HepG2 (cell line): ENCODE measurements at regions not wholly inside any gene's neighbourhood (a gene's known extent, or its start where the extent isn't known, plus 50 kb on each side); places are given as distances from the start of the nearest gene placed in this dataset.

Experiments
- ARID4A ChIP-seq: sonication (generic); formaldehyde crosslinking; IDR thresholded peaks from 2 replicates; pipeline ENCODE4 v1.5.0; 2020; ENCODE audit warnings: mild to moderate bottlenecking, missing genetic modification reagents, borderline replicate concordance
- ATM ChIP-seq: fragments of 450-650 bp; IDR thresholded peaks from 2 replicates; pipeline ENCODE4 v1.7.1; 2017; ENCODE audit warnings: mild to moderate bottlenecking, borderline replicate concordance
- CBX2 ChIP-seq, 2 experiments: fragments of 200-600 bp in 1 of 2; sonication (generic); formaldehyde crosslinking in 1 of 2; IDR thresholded peaks; 2 replicates each; pipeline versions ENCODE4 v1.7.0 to v1.8.1; 2018 to 2022; ENCODE audit warnings: low read depth in 2 of 2, low read length in 1 of 2, mild to moderate bottlenecking in 1 of 2, missing genetic modification reagents in 1 of 2
- CREM ChIP-seq, 2 experiments: sonication (generic) in 1 of 2; formaldehyde crosslinking in 1 of 2; IDR thresholded peaks; 2 replicates each; pipeline versions ENCODE4 v1.4.0 to v1.6.1; 2016 to 2020; ENCODE audit warnings: antibody characterized with exemption in 1 of 2, mild to moderate bottlenecking in 1 of 2, missing genetic modification reagents in 1 of 2
- FOXA1 ChIP-seq, 2 experiments: fragments of 450-650 bp in 1 of 2; sonication (generic) in 1 of 2; formaldehyde crosslinking in 1 of 2; IDR thresholded peaks; 2 replicates each; pipeline versions ENCODE4 v1.4.0 to v1.6.1; 2016 to 2020; ENCODE audit warnings: missing genetic modification reagents in 1 of 2
- GPN1 ChIP-seq: sonication (generic); formaldehyde crosslinking; IDR thresholded peaks from 2 replicates; pipeline ENCODE4 v1.5.1; 2020; ENCODE audit warnings: missing genetic modification reagents, borderline replicate concordance
- KDM6A ChIP-seq: IDR thresholded peaks from 2 replicates; pipeline ENCODE4 v1.6.1; 2016; ENCODE audit warnings: low read depth
- LCORL ChIP-seq, 2 experiments: fragments of 450-650 bp in 1 of 2; sonication (generic) in 1 of 2; formaldehyde crosslinking in 1 of 2; IDR thresholded peaks; 2 replicates each; pipeline versions ENCODE4 v1.5.0 to v1.6.1; 2017 to 2020; ENCODE audit warnings: antibody characterized with exemption in 1 of 2, missing genetic modification reagents in 1 of 2
- ZBTB20 ChIP-seq: sonication (generic); formaldehyde crosslinking; IDR thresholded peaks from 2 replicates; pipeline ENCODE4 v1.8.1; 2023; ENCODE audit warnings: missing genetic modification reagents, low read depth, mild to moderate bottlenecking, borderline replicate concordance
- ZBTB33 ChIP-seq: sonication (generic); formaldehyde crosslinking; IDR thresholded peaks from 2 replicates; pipeline ENCODE4 v1.4.0; 2020; ENCODE audit warnings: missing genetic modification reagents
- ZNF468 ChIP-seq: sonication (generic); formaldehyde crosslinking; IDR thresholded peaks from 2 replicates; pipeline ENCODE4 v1.8.0; 2022; ENCODE audit warnings: mild to moderate bottlenecking, moderate library complexity, missing genetic modification reagents
- ZNF605 ChIP-seq: sonication (generic); formaldehyde crosslinking; IDR thresholded peaks from 2 replicates; pipeline ENCODE4 v1.8.0; 2022; ENCODE audit warnings: mild to moderate bottlenecking, missing genetic modification reagents
- TF ChIP-seq, protein P1 (sequence below): IDR thresholded peaks from 2 replicates; pipeline ENCODE4 v1.6.1; 2012; ENCODE audit warnings: low read depth, low read length, improper control_type of control experiment
- TF ChIP-seq, protein P2 (sequence below): IDR thresholded peaks from 2 replicates; pipeline ENCODE4 v1.6.1; 2016; ENCODE audit warnings: low read depth
- TF ChIP-seq, protein P3 (sequence below): sonication (generic); formaldehyde crosslinking; IDR thresholded peaks from 2 replicates; pipeline ENCODE4 v1.4.0; 2020; ENCODE audit warnings: missing genetic modification reagents
- TF ChIP-seq, protein P4 (sequence below): sonication (generic); formaldehyde crosslinking; IDR thresholded peaks from 2 replicates; pipeline ENCODE4 v1.5.1; 2020; ENCODE audit warnings: missing genetic modification reagents, mild to moderate bottlenecking, borderline replicate concordance

DNA sequence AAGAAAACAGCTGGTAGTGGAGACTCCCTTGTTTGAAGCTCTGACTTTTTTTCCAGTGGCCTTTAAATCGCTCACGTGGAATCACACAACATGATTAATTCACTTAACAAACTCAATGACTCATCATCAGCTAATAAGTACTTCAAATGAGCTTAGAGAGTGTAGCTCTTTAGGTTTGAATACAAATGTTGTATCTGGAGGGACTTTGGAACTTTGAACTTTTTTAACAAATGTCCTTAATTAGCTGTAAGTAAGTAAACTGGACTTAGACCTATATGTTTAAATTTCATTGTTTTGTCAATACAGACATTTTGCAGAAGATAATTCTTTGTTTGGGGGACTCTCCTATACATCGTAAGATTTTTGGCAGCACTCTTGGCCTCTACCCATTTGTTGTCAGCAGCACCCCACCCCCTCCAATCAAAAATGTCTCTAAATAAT is 581.1 kb downstream of the SPRY1 start (continued):
- TF ChIP-seq, protein P1, sequence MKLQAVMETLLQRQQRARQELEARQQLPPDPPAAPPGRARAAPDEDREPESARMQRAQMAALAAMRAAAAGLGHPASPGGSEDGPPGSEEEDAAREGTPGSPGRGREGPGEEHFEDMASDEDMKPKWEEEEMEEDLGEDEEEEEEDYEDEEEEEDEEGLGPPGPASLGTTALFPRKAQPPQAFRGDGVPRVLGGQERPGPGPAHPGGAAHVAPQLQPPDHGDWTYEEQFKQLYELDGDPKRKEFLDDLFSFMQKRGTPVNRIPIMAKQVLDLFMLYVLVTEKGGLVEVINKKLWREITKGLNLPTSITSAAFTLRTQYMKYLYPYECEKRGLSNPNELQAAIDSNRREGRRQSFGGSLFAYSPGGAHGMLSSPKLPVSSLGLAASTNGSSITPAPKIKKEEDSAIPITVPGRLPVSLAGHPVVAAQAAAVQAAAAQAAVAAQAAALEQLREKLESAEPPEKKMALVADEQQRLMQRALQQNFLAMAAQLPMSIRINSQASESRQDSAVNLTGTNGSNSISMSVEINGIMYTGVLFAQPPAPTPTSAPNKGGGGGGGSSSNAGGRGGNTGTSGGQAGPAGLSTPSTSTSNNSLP: peak; percentile 68
- TF ChIP-seq ATM (no peak), CREM (IDR thresholded peaks at IDR 0.05) (peak; percentile 60; the same call in 1 of the 2 replicates), CREM (CRISPR knock-in tag; IDR thresholded peaks at IDR 0.05) (no peak), ZNF605 (CRISPR knock-in tag) (no peak), GPN1 (CRISPR knock-in tag) (no peak), ARID4A (CRISPR knock-in tag) (no peak), LCORL (IDR thresholded peaks at IDR 0.05) (peak; percentile 67), LCORL (CRISPR knock-in tag; IDR thresholded peaks at IDR 0.05) (peak; percentile 48; the same call in 1 of the 2 replicates), ZNF468 (CRISPR knock-in tag) (no peak), FOXA1 (IDR thresholded peaks at IDR 0.05) (no peak), FOXA1 (CRISPR knock-in tag; IDR thresholded peaks at IDR 0.05) (0 out of 2 replicates have a peak, but pooled peaks have one; percentile 5), CBX2 (IDR thresholded peaks at IDR 0.05; ENCODE audit: low read depth, low read length) (no peak), CBX2 (CRISPR knock-in tag; IDR thresholded peaks at IDR 0.05; ENCODE audit: low read depth) (no peak), ZBTB20 (CRISPR knock-in tag) (peak; percentile 94; the same call in 1 of the 2 replicates), ZBTB33 (CRISPR knock-in tag) (no peak), KDM6A (CRISPR knock-in tag) (no peak)
- TF ChIP-seq, protein P2, sequence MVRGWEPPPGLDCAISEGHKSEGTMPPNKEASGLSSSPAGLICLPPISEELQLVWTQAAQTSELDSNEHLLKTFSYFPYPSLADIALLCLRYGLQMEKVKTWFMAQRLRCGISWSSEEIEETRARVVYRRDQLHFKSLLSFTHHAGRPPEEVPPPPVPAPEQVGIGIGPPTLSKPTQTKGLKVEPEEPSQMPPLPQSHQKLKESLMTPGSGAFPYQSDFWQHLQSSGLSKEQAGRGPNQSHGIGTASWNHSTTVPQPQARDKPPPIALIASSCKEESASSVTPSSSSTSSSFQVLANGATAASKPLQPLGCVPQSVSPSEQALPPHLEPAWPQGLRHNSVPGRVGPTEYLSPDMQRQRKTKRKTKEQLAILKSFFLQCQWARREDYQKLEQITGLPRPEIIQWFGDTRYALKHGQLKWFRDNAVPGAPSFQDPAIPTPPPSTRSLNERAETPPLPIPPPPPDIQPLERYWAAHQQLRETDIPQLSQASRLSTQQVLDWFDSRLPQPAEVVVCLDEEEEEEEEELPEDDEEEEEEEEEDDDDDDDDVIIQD: peak; percentile 55; the same call in 1 of the 2 replicates
- TF ChIP-seq, protein P3, sequence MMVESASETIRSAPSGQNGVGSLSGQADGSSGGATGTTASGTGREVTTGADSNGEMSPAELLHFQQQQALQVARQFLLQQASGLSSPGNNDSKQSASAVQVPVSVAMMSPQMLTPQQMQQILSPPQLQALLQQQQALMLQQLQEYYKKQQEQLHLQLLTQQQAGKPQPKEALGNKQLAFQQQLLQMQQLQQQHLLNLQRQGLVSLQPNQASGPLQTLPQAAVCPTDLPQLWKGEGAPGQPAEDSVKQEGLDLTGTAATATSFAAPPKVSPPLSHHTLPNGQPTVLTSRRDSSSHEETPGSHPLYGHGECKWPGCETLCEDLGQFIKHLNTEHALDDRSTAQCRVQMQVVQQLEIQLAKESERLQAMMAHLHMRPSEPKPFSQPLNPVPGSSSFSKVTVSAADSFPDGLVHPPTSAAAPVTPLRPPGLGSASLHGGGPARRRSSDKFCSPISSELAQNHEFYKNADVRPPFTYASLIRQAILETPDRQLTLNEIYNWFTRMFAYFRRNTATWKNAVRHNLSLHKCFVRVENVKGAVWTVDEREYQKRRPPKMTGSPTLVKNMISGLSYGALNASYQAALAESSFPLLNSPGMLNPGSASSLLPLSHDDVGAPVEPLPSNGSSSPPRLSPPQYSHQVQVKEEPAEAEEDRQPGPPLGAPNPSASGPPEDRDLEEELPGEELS (CRISPR knock-in tag): peak; percentile 47; the same call in 1 of the 2 replicates
- TF ChIP-seq, protein P4, sequence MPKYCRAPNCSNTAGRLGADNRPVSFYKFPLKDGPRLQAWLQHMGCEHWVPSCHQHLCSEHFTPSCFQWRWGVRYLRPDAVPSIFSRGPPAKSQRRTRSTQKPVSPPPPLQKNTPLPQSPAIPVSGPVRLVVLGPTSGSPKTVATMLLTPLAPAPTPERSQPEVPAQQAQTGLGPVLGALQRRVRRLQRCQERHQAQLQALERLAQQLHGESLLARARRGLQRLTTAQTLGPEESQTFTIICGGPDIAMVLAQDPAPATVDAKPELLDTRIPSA (CRISPR knock-in tag): no peak
